Mesenchymal stem cell (in vitro differentiated cells and primary cell): ENCODE measurements at regions not wholly inside any gene's neighbourhood (a gene's known extent, or its start where the extent isn't known, plus 50 kb on each side); places are given as distances from the start of the nearest gene placed in this dataset.
"Not testable (repeated sequence)": the region's sequence is repeated elsewhere in the genome, so short reads cannot be mapped to it uniquely, and the experiment has no call there.

Experiments
- DNase-seq: peaks from one replicate; pipeline ENCODE4 v3.0.0-alpha.2; 2013
- H2AFZ ChIP-seq: one replicate; pipeline ENCODE4 v1.6.1; 2013; ENCODE audit warnings: low read depth, mild to moderate bottlenecking, control low read depth, inconsistent platforms, low read length, moderate library complexity
- H2AK5ac ChIP-seq: 2 replicates; pipeline ENCODE4 v1.6.1; 2013; ENCODE audit warnings: low read length, moderate library complexity, mild to moderate bottlenecking, inconsistent platforms; ENCODE audit not compliant: severe bottlenecking
- H2BK120ac ChIP-seq: one replicate; pipeline ENCODE4 v1.6.1; 2013; ENCODE audit warnings: low read depth, mild to moderate bottlenecking, inconsistent platforms, low read length, moderate library complexity
- H2BK12ac ChIP-seq, 2 experiments: one replicate each; pipeline ENCODE4 v1.6.1; 2013; ENCODE audit warnings: inconsistent platforms in 2 of 2, low read length in 2 of 2, mild to moderate bottlenecking in 2 of 2, moderate library complexity in 2 of 2, control low read depth in 1 of 2
- H2BK15ac ChIP-seq: one replicate; pipeline ENCODE4 v1.6.1; 2013; ENCODE audit warnings: mild to moderate bottlenecking, low read depth, inconsistent platforms; ENCODE audit not compliant: poor library complexity, severe bottlenecking
- H2BK5ac ChIP-seq: 2 replicates; pipeline ENCODE4 v1.6.1; 2013; ENCODE audit warnings: low read depth, mild to moderate bottlenecking, low read length, control low read depth, inconsistent platforms; ENCODE audit not compliant: poor library complexity, severe bottlenecking
- H3K14ac ChIP-seq, 2 experiments: one replicate each; pipeline ENCODE4 v1.6.1; 2013; ENCODE audit warnings: inconsistent platforms in 2 of 2, low read length in 2 of 2, control low read depth in 1 of 2, mild to moderate bottlenecking in 1 of 2, moderate library complexity in 1 of 2
- H3K18ac ChIP-seq, 2 experiments: one replicate each; pipeline ENCODE4 v1.6.1; 2013; ENCODE audit warnings: inconsistent platforms in 2 of 2, low read length in 2 of 2, control low read depth in 1 of 2, low read depth in 1 of 2, mild to moderate bottlenecking in 1 of 2
- H3K23ac ChIP-seq, 2 experiments: one replicate each; pipeline ENCODE4 v1.6.1; 2013; ENCODE audit warnings: inconsistent platforms in 2 of 2, low read length in 2 of 2, mild to moderate bottlenecking in 2 of 2, moderate library complexity in 2 of 2, control low read depth in 1 of 2
- H3K27ac ChIP-seq: 2 replicates; pipeline ENCODE4 v1.5.1; 2013; ENCODE audit warnings: mild to moderate bottlenecking, moderate library complexity, low read length, control low read depth, inconsistent platforms; ENCODE audit not compliant: poor library complexity, severe bottlenecking
- H3K27me3 ChIP-seq, 2 experiments: 2 replicates each; pipeline versions ENCODE4 v1.6.1 to v1.7.0; 2013; ENCODE audit warnings: low read length in 2 of 2, mild to moderate bottlenecking in 2 of 2, moderate library complexity in 2 of 2, control low read depth in 1 of 2, inconsistent platforms in 1 of 2; ENCODE audit not compliant: control insufficient read depth in 1 of 2, insufficient read depth in 1 of 2
- H3K36me3 ChIP-seq, 2 experiments: 2 replicates each; pipeline versions ENCODE4 v1.6.1 to v1.7.0; 2013; ENCODE audit warnings: low read length in 2 of 2, control low read depth in 1 of 2, inconsistent platforms in 1 of 2, low read depth in 1 of 2, mild to moderate bottlenecking in 1 of 2; ENCODE audit not compliant: insufficient read depth in 2 of 2, control insufficient read depth in 1 of 2
- H3K4ac ChIP-seq, 2 experiments: one replicate each; pipeline ENCODE4 v1.6.1; 2013; ENCODE audit warnings: inconsistent platforms in 2 of 2, low read length in 2 of 2, mild to moderate bottlenecking in 2 of 2, moderate library complexity in 2 of 2, control low read depth in 1 of 2, low read depth in 1 of 2
- H3K4me1 ChIP-seq: 2 replicates; pipeline ENCODE4 v1.6.1; 2013; ENCODE audit warnings: low read depth, low read length, control low read depth; ENCODE audit not compliant: control insufficient read depth, insufficient read depth
- H3K4me2 ChIP-seq: 2 replicates; pipeline ENCODE4 v1.6.1; 2013; ENCODE audit warnings: low read length, mild to moderate bottlenecking, inconsistent platforms; ENCODE audit not compliant: poor library complexity, severe bottlenecking
- H3K4me3 ChIP-seq, 2 experiments: 2 replicates each; pipeline versions ENCODE4 v1.5.1 to v1.7.0; 2013; ENCODE audit warnings: low read length in 2 of 2, mild to moderate bottlenecking in 2 of 2, control low read depth in 1 of 2, low read depth in 1 of 2; ENCODE audit not compliant: insufficient read depth in 1 of 2
- H3K79me1 ChIP-seq: replicated peaks from 2 replicates; pipeline ENCODE4 v1.6.1; 2013; ENCODE audit warnings: mild to moderate bottlenecking, control low read depth, low read length, inconsistent platforms; ENCODE audit not compliant: poor library complexity, severe bottlenecking
- H3K9ac ChIP-seq: 2 replicates; pipeline ENCODE4 v1.7.0; 2013; ENCODE audit warnings: mild to moderate bottlenecking, low read length, moderate library complexity
- H3K9me3 ChIP-seq: 2 replicates; pipeline ENCODE4 v1.7.0; 2013; ENCODE audit warnings: mild to moderate bottlenecking, low read length; ENCODE audit not compliant: control insufficient read depth
- H4K8ac ChIP-seq: one replicate; pipeline ENCODE4 v1.6.1; 2013; ENCODE audit warnings: inconsistent platforms, mild to moderate bottlenecking, low read length, moderate library complexity
- H4K91ac ChIP-seq: one replicate; pipeline ENCODE4 v1.6.1; 2013; ENCODE audit warnings: mild to moderate bottlenecking, low read length, inconsistent platforms
- WGBS: methylation state at CpG from one replicate; pipeline ENCODE4 v1.1.7; 2013; ENCODE audit warnings: mixed read lengths; 5-methylcytosine and 5-hydroxymethylcytosine counted together

- Histone ChIP-seq H2BK5ac (no peak overlapping the region), H3K14ac (no peak overlapping the region), H2BK15ac (no peak overlapping the region), H3K4me3 (no peak overlapping the region), H2AFZ (no peak overlapping the region), H4K8ac (no peak overlapping the region), H3K79me1 (no peaks in the 10 kb centered on the region), H3K27me3 (no peaks in the 10 kb centered on the region), H3K4me1 (no peaks in the 10 kb centered on the region), H3K18ac (no peak overlapping the region), H3K27ac (no peak overlapping the region), H3K36me3 (no peaks in the 10 kb centered on the region), H3K9me3 (no peaks in the 10 kb centered on the region), H2BK120ac (no peak overlapping the region), H2AK5ac (no peak overlapping the region), H4K91ac (no peak overlapping the region), H3K4ac (no peak overlapping the region), H3K23ac (no peak overlapping the region), H3K4me2 (no peak overlapping the region), H2BK12ac (no peak overlapping the region), H3K9ac (no peak overlapping the region)
- no peak for DNase-seq
- 86% methylated on average over 5 of the region's 5 CpGs for whole genome bisulfite sequencing
Observed at GRCh38 chr4:83959160-83959559, 423.3 kb downstream of the GPAT3 start.

GRCh38 chr4:83947830-83948193 is 411.9 kb downstream of the GPAT3 start:
- Histone ChIP-seq H2AFZ (no peak overlapping the region), H2BK120ac (no peak overlapping the region), H2BK12ac (no peak overlapping the region), H4K8ac (no peak overlapping the region), H3K79me1 (no peaks in the 10 kb centered on the region), H3K23ac (no peak overlapping the region), H3K36me3 (no peaks in the 10 kb centered on the region), H3K18ac (no peak overlapping the region), H3K4ac (no peak overlapping the region), H3K9ac (no peak overlapping the region), H3K4me1 (no peaks in the 10 kb centered on the region), H3K27ac (no peak overlapping the region), H3K9me3 (no peaks in the 10 kb centered on the region), H2BK5ac (no peak overlapping the region), H3K4me2 (no peak overlapping the region), H4K91ac (no peak overlapping the region), H3K4me3 (no peak overlapping the region), H3K14ac (no peak overlapping the region), H2BK15ac (no peak overlapping the region), H3K27me3 (no peaks in the 10 kb centered on the region), H2AK5ac (no peak overlapping the region)
- no peak for DNase-seq
- 42% methylated on average over 2 of the region's 3 CpGs for WGBS

GRCh38 chr4:83947125-83947829 is 411.4 kb downstream of the GPAT3 start:
- WGBS, result 89% methylated on average over 6 of the region's 8 CpGs
- no peak overlapping the region for H3K18ac ChIP-seq
- H3K14ac ChIP-seq, result no peak overlapping the region

GRCh38 chr4:83943691-83944090 is 407.8 kb downstream of the GPAT3 start:
- not testable (repeated sequence) for H3K14ac ChIP-seq, H3K4me3 ChIP-seq, H3K27me3 ChIP-seq, H3K23ac ChIP-seq, H3K18ac ChIP-seq, H2AFZ ChIP-seq, H2BK5ac ChIP-seq, H3K9me3 ChIP-seq, H3K4me1 ChIP-seq, H3K4me2 ChIP-seq, H3K27ac ChIP-seq, H3K4ac ChIP-seq, H3K79me1 ChIP-seq, H3K36me3 ChIP-seq, H4K8ac ChIP-seq, H2BK120ac ChIP-seq, H2BK12ac ChIP-seq, H2AK5ac ChIP-seq, DNase-seq, H4K91ac ChIP-seq, H2BK15ac ChIP-seq, H3K9ac ChIP-seq
- 100% methylated on average over 6 of the region's 33 CpGs for WGBS

More at GRCh38 chr4:83947125-83947829, 411.4 kb downstream of the GPAT3 start:
- Histone ChIP-seq H4K91ac (no peak overlapping the region), H3K4ac (no peak overlapping the region), H3K27me3 (no peaks in the 10 kb centered on the region), H3K36me3 (no peaks in the 10 kb centered on the region), H3K9me3 (no peaks in the 10 kb centered on the region), H2BK120ac (no peak overlapping the region), H3K4me2 (no peak overlapping the region), H2BK5ac (no peak overlapping the region), H3K79me1 (no peaks in the 10 kb centered on the region), H2AK5ac (no peak overlapping the region), H3K27ac (no peak overlapping the region), H2BK15ac (no peak overlapping the region), H3K4me3 (no peak overlapping the region), H3K9ac (no peak overlapping the region), H2AFZ (no peak overlapping the region), H4K8ac (no peak overlapping the region), H2BK12ac (no peak overlapping the region), H3K23ac (no peak overlapping the region), H3K4me1 (no peaks in the 10 kb centered on the region)
- no peak for DNase-seq
